Vagina (tissue), 2 donors: ENCODE measurements at regions not wholly inside any gene's neighbourhood (a gene's known extent, or its start where the extent isn't known, plus 50 kb on each side); places are given as distances from the start of the nearest gene placed in this dataset.

ENCODE experiments used
- CTCF ChIP-seq, 3 experiments: fragments of 450-650 bp in 2 of 3; fragments of 200-600 bp in 1 of 3; sonication (generic) in 1 of 3; IDR thresholded peaks; one replicate each; pipeline ENCODE4 v1.5.1; 2017 to 2019; ENCODE audit warnings: antibody characterized with exemption in 3 of 3, mild to moderate bottlenecking in 2 of 3, moderate library complexity in 2 of 3
- POLR2A ChIP-seq, 2 donors: fragments of 450-650 bp; IDR thresholded peaks; one replicate each; pipeline ENCODE4 v1.6.1; 2017; ENCODE audit warnings: antibody characterized with exemption in 2 of 2, mild to moderate bottlenecking in 2 of 2, moderate library complexity in 2 of 2

DNA sequence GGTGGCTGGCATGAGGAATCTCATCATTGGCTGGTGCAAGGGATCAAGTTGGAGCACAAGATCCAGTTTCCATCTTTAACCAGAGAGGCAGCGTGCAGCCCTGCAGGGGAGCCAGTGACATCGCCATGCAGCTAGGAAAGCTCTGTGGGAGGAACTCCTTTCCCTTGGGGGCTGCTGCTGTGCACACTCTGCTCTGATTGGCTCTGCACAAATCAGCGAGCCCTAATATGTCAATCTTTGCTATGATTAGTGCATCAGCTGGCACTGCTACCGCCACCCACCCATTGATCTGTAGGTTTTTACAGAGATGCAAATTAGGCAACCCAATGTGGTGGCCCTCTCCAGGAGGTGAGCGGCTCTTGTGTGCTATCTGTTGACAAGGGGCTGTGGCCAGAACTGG, 262.6 kb downstream of the PCNX1 start:
- TF ChIP-seq POLR2A (IDR thresholded peaks at IDR 0.05) (no peak), CTCF (IDR thresholded peaks at IDR 0.05) (no peak)
